Transverse colon (tissue), 4 donors: ENCODE measurements at regions not wholly inside any gene's neighbourhood (a gene's known extent, or its start where the extent isn't known, plus 50 kb on each side); places are given as distances from the start of the nearest gene placed in this dataset.

ENCODE experiments used
- CTCF ChIP-seq, 5 experiments: fragments of 200-600 bp in 3 of 5; fragments of 450-650 bp in 2 of 5; sonication (generic) in 3 of 5; IDR thresholded peaks; 1 replicate in 2 of 5; 2 replicates in 3 of 5; pipeline ENCODE4 v1.5.1; 2016 to 2017; ENCODE audit warnings: antibody characterized with exemption in 5 of 5, inconsistent platforms in 3 of 5, mild to moderate bottlenecking in 2 of 5, moderate library complexity in 1 of 5
- POLR2AphosphoS5 ChIP-seq, 3 donors: sonication (generic); formaldehyde crosslinking; IDR thresholded peaks; one replicate each; pipeline ENCODE4 v1.6.1; 2016; ENCODE audit warnings: antibody characterized with exemption in 3 of 3

GRCh38 chr14:97275276-97275675 is 478.1 kb downstream of the VRK1 start:
- TF ChIP-seq POLR2AphosphoS5 (IDR thresholded peaks at IDR 0.05) (no peak), CTCF (IDR thresholded peaks at IDR 0.05) (no peak)
